T-helper 1 cell treated with Interleukin-12 subunit alpha and Interleukin-12 subunit beta and Interleukin-4 antibody, amounts not matched to agents 30 ng/mL and 1 ng/mL, for 36 hours (primary cell): ENCODE measurements at regions not wholly inside any gene's neighbourhood (a gene's known extent, or its start where the extent isn't known, plus 50 kb on each side); places are given as distances from the start of the nearest gene placed in this dataset.

Experiments used
- intact Hi-C: fragments of 100-400 bp; cut with micrococcal nuclease; formaldehyde crosslinking; loops from one replicate; pipeline ENCODE4 v1.15.1; 2024

DNA sequence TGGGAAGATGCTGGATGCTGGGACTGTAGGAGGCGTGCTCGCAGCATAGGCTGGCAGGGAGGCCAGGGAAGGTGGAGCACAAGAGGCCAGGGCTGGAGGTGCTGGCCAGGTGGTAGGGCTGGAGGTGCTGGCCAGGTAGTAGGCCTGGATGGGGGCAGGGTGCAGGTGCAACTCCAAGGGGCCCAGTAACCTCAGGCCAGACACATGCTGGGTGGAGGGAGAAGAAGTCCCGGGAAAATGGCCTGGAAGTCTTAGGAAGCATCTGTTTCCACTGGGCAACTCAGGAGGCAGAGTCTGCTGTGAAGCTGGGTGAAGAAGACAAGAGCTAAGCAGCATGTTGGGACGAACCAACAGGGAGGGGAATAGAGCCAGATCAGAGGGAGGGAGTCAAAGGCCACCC, 665.2 kb downstream of the BCL11B start:
- intact Hi-C loops: no loop called here

DNA sequence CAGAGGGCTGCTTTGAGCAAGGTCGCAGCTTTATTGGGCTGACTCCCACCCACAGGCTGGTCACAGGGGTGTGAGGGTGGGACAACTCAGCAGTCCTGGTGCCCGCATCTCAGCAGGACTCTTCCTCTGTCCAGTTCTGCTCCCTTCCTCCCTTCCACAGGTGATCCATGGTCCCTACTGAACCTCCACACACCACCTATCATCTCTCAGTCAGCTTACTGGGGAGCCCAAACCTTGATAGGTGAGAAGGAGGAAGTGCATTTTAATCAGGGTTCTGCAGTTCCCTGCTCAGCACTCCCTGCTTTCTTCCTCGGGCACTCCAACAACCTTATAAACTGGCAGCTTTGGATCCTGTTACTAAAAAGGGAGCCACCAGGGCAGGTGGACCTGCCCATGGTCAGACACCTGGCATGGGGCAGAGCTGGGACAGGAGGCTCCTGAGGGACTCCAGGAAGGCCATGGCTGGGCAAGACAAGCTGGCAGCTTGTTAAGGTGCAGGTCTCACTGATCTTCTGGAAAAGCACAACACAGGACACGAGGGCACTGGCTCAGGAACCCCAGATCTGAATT, 664.6 kb downstream of the BCL11B start:
- intact Hi-C loops: no loop called here

DNA sequence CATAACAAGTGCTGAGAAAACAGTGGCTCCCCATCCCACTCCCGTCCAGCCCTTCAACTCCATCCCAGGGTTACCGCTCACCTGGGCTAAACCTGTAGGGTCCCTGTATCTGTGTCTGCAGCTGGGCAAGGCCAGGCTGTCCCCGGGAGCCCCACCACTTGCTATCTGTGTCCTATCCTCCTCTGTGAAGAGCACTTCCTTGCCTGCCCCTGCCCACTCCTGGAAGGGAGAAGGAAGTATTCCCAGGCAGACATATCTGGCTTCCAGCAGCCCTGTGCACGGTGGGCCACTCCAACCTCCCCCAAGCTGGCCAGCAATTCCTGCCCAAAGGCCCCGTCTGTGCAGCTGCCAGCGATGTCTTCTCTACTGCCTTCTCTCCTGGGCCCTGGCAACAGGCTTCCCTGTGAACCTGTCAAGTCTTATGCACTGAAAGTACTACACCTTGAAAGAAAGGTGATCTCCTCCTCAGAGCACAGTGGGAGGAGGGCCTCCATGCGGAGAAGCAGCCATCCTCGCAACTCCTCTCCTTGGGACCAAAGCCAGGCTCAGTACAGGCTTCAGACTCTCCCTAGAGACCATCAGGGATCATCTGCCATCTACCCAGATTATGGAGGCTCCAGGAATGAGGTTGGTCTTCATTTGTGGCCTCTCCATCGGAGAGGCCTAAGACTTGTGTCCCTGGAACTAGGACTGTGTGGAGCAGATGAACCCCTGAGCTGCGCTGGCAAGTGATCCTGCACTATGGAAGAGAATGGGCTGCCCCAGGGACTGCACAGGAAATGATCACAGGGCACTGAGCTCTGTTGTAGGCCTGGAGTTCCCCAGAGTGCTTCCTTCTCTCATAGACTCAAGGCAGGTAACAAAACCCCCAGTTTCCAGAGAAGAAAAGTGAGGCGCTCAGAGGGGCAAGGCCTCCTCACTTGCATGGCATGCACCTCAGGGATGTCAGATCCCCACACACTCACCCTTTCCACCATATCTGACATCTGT, 663.6 kb downstream of the BCL11B start:
- intact Hi-C loops: no loop called here

DNA sequence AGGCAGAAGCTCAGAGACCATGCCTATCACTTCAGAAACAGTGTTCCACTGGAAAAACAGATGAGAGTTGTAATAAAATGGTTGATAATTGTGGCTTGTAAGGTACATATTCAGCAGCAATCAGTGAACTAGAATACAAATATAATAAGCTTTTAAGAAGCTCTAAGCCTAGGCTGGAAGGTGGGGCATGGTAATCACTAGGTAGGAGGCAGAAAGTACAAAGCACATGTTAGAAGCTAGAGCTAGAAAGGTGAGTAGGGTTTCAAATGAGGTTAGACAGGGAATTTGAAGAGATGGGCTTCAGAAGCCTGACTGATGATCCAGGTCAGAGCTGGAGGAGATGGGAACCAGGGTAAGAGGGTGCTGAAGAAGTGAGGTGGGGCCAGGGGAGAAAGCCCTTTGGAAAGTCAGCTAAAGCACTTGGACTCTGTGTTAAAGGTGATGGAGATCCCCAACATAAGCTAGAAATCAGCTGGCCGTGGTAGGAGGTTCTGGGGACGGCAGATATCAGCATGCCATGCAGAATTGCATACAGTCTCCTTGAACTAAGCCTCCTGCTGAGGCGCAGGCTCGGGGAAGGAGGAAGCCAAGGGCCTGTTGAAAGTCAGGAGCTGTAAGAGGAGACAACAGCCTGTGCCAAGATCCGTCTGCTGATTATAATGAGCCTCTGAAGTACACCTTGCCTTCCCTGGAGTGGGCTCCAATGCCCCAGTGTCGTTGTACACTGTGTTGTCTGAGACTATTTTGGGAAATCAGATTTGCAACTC, 659.4 kb downstream of the BCL11B start:
- intact Hi-C loops: no loop called here

DNA sequence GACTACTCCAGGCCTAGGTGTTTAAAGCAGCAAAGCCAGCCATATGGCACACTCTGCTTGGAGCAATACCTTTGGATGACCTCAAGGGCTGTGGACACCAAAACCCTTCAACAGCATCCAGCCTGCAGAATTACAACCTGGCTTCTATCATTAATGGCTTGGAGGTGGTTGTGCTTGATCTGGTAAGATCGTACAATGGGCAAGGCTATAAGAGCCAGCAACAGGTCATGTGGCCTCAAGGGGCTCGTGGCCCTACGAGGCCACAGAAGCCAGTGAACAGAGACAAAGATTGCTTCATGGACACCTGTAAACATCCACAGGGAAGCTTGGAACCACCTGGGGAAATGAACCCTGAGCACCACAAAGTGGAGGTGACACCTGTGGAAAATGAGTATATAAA, 657.3 kb downstream of the BCL11B start:
- intact Hi-C loops: no loop called here

DNA sequence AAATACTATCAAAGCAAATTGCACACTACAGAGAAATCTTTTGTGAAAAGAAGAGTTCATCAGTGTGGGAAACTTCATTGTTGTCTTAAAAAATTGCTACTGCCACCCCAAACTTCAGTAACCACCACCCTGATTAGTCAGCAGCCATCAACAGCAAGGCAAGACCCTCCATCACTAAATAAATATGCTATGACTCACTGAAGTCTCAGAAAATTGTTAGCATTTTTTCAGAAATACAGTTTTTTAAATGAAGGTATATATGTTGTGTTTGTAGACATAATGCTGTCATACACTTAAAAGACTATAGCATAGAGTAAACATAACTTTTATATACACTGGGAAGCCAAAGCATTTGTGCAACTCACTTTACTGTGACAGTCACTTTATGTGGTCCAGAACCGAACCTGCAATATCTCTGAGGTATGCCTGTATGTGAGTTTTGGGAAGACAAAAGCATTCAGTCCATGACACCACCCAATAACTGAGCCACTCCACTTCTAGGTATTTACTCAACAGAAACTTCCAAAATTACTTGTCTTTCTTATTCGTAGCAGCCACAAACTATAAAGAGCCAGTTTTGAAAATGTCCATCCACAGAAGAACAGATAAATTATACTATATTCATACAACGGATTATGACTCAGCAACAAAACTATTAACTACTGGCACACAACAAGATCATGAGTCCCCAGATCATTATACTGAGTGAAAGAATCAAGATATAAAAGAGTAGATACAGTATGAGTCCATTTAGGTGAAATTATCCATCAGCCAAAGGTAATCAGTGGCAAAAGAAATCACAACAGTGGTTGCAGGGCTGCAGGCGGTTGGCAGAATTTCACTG, 649.6 kb downstream of the BCL11B start:
- intact Hi-C loops: no loop called here

DNA sequence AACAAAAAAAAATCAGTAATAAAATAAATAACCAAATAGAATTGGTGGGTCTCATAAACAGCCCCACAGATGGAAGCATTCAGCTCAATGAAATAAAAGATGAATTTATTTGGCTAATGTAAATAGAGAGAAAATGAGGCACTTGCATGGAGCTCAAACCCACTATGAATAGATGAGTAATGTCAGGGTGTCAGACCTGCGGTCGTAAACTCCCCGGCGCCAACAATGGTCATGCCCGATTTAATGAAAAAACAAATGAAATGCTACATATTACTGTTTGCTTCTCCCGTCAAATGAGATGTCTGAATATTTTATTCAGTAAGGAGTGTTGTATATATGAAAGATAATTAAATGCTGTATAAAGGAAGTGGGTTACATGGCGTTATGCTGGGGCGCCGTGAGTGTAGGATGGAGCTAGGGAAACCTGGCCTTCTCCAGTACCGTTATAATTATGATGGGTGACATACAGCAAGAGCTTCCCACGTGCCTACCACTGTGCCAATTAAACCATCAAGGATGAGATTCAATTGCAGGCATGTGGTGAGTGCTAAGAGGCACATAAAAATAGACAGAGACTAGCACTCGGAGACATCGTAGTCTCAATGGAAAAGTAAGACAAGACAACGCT, 648.1 kb downstream of the BCL11B start:
- intact Hi-C loops: no loop called here

DNA sequence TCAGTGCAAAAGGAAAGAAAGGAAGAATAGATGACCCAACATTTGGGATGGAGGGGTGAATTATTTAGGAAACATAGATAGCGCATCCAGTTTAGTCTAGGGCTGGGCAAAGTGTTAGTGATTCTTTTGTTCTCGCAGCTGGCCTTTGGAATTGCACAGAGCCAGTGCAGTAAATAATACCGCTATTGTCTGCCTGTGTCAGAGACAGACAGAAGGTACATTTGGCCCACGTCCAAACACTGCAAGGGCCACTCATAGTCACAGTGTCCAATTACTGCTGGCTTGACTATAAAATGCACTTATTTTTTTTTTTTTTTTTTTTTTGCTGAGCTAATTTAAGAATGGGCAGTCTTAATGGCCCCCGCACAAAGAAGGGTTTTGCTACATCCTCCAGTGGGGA, 638.6 kb downstream of the BCL11B start:
- intact Hi-C loops: no loop called here

DNA sequence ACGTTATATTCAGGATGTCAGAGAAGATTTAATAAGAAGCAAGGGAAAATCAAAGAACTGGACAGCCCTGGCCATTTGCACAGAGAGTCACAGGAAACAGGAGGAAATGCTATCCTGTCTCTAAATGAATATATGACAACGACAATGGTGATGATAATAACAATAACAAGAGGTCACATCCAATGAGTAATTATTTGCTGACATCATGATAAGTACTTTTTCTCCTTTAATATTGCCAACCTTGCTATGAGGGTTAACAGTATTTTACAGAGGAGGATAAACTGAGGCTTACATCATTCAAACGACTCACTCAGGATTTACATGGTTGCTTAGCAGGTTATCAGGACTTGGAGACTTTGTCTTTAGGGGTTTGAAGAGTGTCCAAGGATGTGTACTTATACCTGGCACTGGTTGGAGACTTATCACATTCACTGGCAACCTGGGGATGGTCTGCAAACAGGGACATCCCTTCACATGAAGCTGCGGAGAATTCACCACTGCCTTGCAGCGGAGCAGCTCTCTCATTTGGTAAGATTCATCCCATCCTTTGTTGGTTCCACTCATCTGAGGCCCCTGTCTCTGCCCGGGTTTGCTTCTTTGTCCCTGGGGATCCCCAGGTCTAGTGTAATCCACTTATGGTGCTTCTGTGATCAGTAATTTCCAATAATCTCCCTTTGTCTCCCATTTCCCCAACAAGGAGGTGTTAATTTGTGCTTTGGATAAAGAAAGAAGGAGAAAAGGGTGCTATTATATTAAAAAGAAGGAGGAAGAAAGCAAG, 637.8 kb downstream of the BCL11B start:
- intact Hi-C loops: no loop called here

DNA sequence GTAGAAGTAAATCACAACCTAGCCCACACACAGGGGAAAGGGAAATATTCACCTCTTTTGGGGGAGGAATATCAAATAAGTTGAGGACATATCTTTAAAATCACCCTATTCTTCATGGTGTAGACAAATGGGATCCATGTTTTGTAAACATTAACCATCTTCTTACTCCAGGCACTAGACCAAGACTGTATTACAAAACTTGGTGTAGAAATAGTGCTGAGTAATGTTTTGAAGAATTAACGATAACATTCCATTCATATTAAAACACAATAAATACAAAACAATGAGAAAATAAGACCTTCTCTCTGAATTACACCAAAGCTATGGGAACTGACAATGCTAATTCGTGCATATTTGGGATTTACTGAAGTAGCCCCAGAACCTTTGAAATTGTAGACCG, 633.6 kb downstream of the BCL11B start:
- intact Hi-C loops: no loop called here

DNA sequence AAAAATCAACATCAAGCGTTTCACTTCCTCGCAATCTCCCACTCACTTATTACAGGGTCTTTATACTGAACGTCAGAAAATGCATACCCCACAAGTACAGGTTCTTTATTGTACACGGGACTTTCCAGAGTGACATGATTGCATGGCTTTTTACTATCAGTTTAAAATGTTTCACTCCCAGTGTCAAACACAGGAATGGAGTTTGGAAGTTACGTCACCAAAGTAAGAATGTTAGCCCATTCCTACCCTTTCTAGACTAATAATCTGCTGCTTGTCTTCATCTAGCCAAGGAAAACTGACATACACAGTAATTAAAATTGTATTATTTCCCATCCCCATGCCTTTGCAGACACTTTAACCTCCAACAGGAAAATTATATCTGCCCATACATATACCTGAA, 624.2 kb downstream of the BCL11B start:
- intact Hi-C loops: no loop called here

DNA sequence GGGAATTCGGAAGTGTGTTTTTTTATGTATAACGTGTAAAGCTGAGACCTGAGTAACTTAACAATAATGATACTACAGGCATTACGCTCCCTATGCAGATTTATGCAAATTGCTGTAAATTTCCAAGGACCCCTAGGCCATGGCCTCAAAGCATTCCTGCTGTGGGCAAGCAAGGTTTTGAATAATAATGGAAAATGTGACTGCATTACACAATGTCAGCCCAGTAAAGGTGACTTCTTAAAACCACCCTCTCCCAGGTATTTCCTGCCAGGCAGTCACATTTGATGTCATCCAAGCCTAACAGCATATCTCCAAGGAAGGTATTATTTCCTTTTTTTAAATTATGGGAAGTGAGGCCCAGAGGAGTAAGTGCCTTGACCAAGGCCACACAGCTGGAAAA, 621.0 kb downstream of the BCL11B start:
- intact Hi-C loops: no loop called here

DNA sequence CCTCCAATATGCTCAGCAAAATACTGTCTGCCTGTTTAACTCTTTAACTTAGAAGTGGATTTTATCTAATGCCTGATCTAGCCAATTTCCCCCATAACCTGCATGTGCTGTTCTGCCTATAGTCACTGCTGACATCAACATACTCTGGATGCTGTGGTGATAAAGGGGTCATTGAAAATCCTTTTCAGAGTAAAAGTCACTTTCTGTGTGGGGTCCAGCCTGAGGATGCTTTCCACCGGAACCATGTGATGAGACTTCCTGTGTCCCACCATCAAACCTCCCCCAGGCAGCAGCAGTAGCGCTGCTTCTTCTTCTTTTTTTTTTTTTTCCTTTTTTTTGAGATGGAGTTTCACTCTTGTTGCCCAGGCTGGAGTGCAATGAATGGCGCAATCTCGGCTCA, 607.0 kb downstream of the BCL11B start:
- intact Hi-C loops: no loop called here

DNA sequence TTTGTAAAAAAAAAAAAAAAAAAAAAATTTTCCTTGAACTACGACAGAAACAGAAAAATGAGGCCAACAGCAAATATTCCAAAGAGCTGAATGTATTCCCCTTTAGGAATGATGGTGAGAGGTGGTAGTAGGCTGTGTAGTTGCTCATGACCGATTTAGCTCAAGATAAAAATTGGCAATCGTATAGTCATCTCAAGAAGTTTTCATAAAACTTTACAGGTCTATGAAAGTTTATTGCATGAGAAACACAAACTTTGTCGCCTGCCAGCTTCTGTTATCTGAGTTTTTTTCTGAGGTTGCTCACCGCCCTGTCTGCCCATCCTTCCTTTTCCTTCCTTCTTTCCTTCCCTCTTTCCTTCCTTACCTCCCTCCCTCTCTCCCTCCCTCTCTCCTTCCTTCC, 605.5 kb downstream of the BCL11B start:
- intact Hi-C loops: no loop called here

DNA sequence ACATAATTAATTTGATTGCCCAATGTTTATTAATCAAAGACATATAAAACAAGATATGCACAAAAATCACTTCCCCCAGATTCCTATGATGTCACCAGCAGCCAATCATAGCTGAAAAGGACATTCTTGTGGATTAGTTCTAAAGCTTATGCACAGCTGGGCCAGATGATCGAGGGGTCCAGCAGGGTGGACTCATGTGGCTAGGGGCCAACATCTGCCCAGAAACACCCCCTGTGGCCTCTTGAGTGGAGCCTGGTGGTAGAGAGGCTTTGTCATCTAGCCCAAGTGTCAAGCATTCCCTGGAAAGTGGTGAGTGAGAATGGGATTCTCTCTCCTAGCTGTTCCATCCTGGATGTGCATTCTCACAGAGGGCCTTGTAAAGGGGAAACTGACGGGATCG, 590.0 kb downstream of the BCL11B start:
- intact Hi-C loops: no loop called here

DNA sequence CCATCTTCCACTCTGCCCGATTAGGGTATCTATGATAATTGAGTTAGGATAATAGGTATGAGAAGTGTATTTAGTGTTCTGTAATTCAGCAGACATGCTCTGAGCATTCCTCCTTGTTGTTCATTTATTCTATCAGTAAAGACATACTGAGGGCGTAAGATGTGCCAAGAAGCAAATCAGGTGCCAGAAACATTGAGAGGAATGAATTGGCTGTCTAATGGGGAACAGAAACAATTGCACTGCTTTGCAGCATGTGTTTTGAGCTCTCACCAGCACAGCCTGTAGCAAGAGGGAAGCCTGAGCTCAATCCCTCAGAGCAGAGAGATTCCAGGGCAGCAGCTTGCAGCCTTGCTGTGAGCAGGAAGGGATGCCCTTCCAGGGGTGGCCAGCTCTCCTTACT, 589.3 kb downstream of the BCL11B start:
- intact Hi-C loops: no loop called here

DNA sequence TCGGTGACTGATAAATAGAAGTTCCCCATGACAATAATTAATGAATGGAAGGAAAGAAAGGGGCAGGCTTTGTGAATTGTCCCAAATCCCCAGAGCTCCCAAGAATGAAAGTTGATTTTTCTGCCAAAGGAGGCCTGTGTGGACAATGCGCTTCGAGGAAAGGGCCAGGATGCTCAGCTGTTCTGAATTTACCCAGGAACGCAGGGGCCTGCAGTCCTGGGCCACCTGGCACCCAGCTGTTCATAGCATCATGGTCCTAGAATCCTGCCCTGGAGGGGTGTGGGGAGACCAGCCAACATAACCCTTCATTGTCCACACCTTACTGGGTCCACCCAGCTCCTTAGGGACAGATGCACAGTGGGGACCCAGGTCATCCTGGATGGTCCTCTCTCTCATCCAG, 587.5 kb downstream of the BCL11B start:
- intact Hi-C loops: no loop called here

DNA sequence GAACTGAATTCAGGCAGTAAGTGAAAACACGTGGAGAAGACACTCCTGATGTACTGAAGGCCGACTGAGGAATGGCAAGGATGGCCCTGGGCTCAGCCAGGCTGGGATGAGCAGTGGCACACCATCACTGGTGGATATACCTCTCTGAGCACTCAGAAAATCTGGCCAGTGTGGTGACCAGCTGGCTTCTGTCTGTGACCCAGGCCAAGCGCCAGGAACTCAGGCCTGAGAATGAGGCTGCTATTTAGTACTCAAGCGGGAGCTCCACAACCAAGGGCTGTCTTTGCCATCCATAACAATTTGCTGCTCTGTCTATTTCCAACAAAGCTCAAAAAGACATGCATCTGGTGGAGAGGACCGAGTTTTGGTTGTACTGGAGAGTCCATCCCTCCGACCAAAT, 586.3 kb downstream of the BCL11B start:
- intact Hi-C loops: no loop called here

DNA sequence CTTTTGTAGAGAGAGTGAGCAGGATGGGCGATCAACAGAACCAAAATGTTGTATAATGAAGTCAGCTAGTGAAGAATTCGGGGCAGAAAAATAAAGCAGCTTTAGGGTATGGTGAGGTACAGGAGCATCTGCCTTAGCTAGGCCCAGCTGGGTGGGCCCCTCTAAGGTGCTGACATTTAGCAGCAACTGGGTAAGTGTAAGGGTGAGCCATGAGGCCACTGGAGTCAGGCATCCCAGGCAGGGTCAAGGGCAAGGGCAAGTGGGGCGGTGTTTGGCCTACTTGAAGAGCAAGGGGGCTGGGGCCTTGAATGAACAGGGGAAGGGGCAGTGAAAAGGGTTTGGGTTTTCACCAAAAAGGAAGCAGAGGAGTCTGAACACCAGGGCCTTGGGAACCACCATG, 583.6 kb downstream of the BCL11B start:
- intact Hi-C loops: no loop called here

DNA sequence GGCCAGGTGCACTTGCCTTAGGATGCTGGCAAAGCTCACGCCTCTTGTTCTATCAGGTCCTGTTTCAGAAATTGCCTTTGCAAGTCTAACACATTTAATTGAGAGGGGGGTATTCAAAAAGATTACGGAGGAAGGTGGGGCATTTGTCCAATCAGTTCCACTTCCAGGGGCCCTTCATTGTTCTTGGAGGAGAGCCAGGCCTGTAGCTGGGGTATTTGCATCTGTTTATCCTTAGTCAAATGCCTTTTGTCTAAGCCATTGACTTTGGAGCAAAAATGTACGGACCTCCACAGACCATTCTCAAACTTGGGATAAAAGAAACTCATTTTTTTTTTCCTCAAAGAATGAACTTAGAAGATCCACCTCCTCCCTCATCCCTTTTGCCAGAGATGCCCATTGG, 582.0 kb downstream of the BCL11B start:
- intact Hi-C loops: no loop called here
